K562 (cell line): ENCODE measurements at regions not wholly inside any gene's neighbourhood (a gene's known extent, or its start where the extent isn't known, plus 50 kb on each side); places are given as distances from the start of the nearest gene placed in this dataset.
A peak's percentile ranks its signal among the peaks of the same experiment; 100 is the strongest.

Experiments used
- DACH1 ChIP-seq: fragments of 450-650 bp; IDR thresholded peaks from 2 replicates; pipeline ENCODE4 v1.6.1; 2018; ENCODE audit not compliant: partially characterized antibody
- GMEB1 ChIP-seq: fragments of 250-450 bp; sonication (Bioruptor Pico); IDR thresholded peaks from 2 replicates; pipeline ENCODE4 v1.4.0; 2020; ENCODE audit warnings: mild to moderate bottlenecking
- HCFC1 ChIP-seq: IDR thresholded peaks from 2 replicates; pipeline ENCODE4 v1.6.1; 2012; ENCODE audit warnings: low read depth, low read length, improper control_type of control experiment
- HLTF ChIP-seq: fragments of 450-650 bp; IDR thresholded peaks from 2 replicates; pipeline ENCODE4 v1.6.1; 2016
- HMBOX1 ChIP-seq: sonication (generic); IDR thresholded peaks from 2 replicates; pipeline ENCODE4 v1.6.1; 2016
- HNRNPLL ChIP-seq: fragments of 200-400 bp; formaldehyde crosslinking; IDR thresholded peaks from 2 replicates; pipeline ENCODE4 v1.6.1; 2017; ENCODE audit warnings: low read length, low read depth, mild to moderate bottlenecking; ENCODE audit not compliant: poor library complexity, severe bottlenecking
- HNRNPUL1 ChIP-seq: fragments of 200-400 bp; formaldehyde crosslinking; IDR thresholded peaks from 2 replicates; pipeline ENCODE4 v1.6.1; 2017; ENCODE audit warnings: low read length
- NFE2 ChIP-seq: IDR thresholded peaks from 2 replicates; pipeline ENCODE4 v1.6.1; 2014; ENCODE audit warnings: antibody characterized with exemption, low read depth
- PATZ1 ChIP-seq: fragments of 250-450 bp; sonication (Bioruptor Pico); IDR thresholded peaks from 2 replicates; pipeline ENCODE4 v1.5.0; 2020; ENCODE audit warnings: mild to moderate bottlenecking, borderline replicate concordance
- RBBP5 ChIP-seq: fragments of 200-600 bp; sonication (generic); IDR thresholded peaks from 2 replicates; pipeline ENCODE4 v1.6.1; 2012; ENCODE audit warnings: borderline replicate concordance, mild to moderate bottlenecking, low read length, control low read depth, inconsistent platforms; ENCODE audit not compliant: insufficient read depth, poor library complexity, severe bottlenecking
- RREB1 ChIP-seq: fragments of 250-450 bp; sonication (Bioruptor Pico); IDR thresholded peaks from 2 replicates; pipeline ENCODE4 v1.4.0; 2020
- SP2 ChIP-seq: IDR thresholded peaks from 2 replicates; pipeline ENCODE4 v1.6.1; 2011; ENCODE audit warnings: mild to moderate bottlenecking, low read depth, low read length, moderate library complexity; ENCODE audit not compliant: poor library complexity, severe bottlenecking; ENCODE audit errors: extremely low read depth
- SRF ChIP-seq, 2 experiments: fragments of 250-450, 450-650 bp in 1 of 2; sonication (Bioruptor Pico) in 1 of 2; sonication (generic) in 1 of 2; formaldehyde crosslinking; IDR thresholded peaks; 2 replicates each; pipeline versions ENCODE4 v1.5.0 to v1.5.1; 2020 to 2022; ENCODE audit warnings: mild to moderate bottlenecking in 1 of 2, missing genetic modification reagents in 1 of 2
- U2AF2 ChIP-seq: fragments of 200-400 bp; formaldehyde crosslinking; optimal IDR thresholded peaks from 2 replicates; pipeline ENCODE3; 2017; ENCODE audit warnings: low read depth, mild to moderate bottlenecking, low read length
- ZNF277 ChIP-seq: fragments of 250-450 bp; sonication (Bioruptor Pico); IDR thresholded peaks from 2 replicates; pipeline ENCODE4 v1.8.0; 2022; ENCODE audit warnings: inconsistent platforms, mild to moderate bottlenecking, moderate library complexity, borderline replicate concordance
- ZNF696 ChIP-seq: fragments of 250-450 bp; sonication (Bioruptor Pico); conservative IDR thresholded peaks from 2 replicates; pipeline ENCODE4 v1.4.0; 2020; ENCODE audit warnings: mild to moderate bottlenecking, moderate library complexity
- ZNF764 ChIP-seq: fragments of 250-450 bp; sonication (Bioruptor Pico); IDR thresholded peaks from 2 replicates; pipeline ENCODE4 v1.4.0; 2020; ENCODE audit warnings: low read depth, mild to moderate bottlenecking, moderate library complexity

GRCh38 chr6:14981960-14982359 is 263.9 kb upstream of the JARID2 start (continued):
- TF ChIP-seq GMEB1 (CRISPR knock-in tag): no peak
- TF ChIP-seq SRF (CRISPR knock-in tag; IDR thresholded peaks at IDR 0.05): peak in 1 of 2 experiments; percentile 17; a peak in 1 of 4 replicates
- TF ChIP-seq RREB1 (CRISPR knock-in tag): no peak
- no peak for TF ChIP-seq SP2
- no peak for TF ChIP-seq ZNF696 (CRISPR knock-in tag)
- TF ChIP-seq ZNF277 (CRISPR knock-in tag): no peak
- no peak for TF ChIP-seq HLTF
- TF ChIP-seq U2AF2: no peak
- TF ChIP-seq HNRNPUL1: no peak
- TF ChIP-seq PATZ1 (CRISPR knock-in tag): no peak
- TF ChIP-seq HNRNPLL: no peak
- peak; percentile 38; the same call in 1 of the 2 replicates for TF ChIP-seq HMBOX1
- TF ChIP-seq DACH1: no peak
- TF ChIP-seq ZNF764 (CRISPR knock-in tag): no peak
- TF ChIP-seq RBBP5: no peak
- TF ChIP-seq NFE2: no peak
- no peak for TF ChIP-seq HCFC1
